KOPT-K1 (cell line): ENCODE measurements at regions not wholly inside any gene's neighbourhood (a gene's known extent, or its start where the extent isn't known, plus 50 kb on each side); places are given as distances from the start of the nearest gene placed in this dataset.
"Not testable (repeated sequence)": the region's sequence is repeated elsewhere in the genome, so short reads cannot be mapped to it uniquely, and the experiment has no call there.

Experiments
- H3K27ac ChIP-seq: fragments of 200-600 bp; sonication (generic); 2 replicates; pipeline ENCODE4 v1.5.1; 2016; ENCODE audit warnings: antibody characterized with exemption, mild to moderate bottlenecking, low read depth, low read length; ENCODE audit not compliant: poor library complexity, severe bottlenecking
- H3K36me3 ChIP-seq: fragments of 200-600 bp; sonication (generic); 2 replicates; pipeline ENCODE4 v1.5.1; 2017; ENCODE audit warnings: antibody characterized with exemption, mild to moderate bottlenecking, low read length, moderate library complexity; ENCODE audit not compliant: insufficient read depth
- H3K9me3 ChIP-seq: fragments of 200-600 bp; sonication (generic); 2 replicates; pipeline ENCODE4 v1.5.1; 2017; ENCODE audit warnings: antibody characterized with exemption, low read length, mild to moderate bottlenecking; ENCODE audit not compliant: insufficient read depth, poor library complexity, severe bottlenecking

DNA sequence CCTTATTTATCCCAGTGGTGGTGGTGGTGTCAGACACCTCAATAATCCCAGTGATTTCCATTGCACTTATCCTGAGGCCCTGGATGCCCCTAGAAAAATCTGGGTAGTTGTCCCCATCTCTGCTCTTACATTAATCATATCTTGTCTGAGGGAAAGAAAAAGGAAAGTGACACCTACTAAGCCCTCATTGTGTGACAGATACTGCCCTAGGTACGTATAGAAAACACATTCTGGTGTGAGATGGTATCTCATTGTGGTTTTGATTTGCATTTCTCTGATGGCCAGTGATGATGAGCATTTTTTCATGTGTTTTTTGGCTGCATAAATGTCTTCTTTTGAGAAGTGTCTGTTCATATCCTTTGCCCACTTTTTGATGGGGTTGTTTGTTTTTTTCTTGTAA lies 162.6 kb upstream of the JADE1 start:
- H3K27ac ChIP-seq, H3K9me3 ChIP-seq, H3K36me3 ChIP-seq: not testable (repeated sequence)

DNA sequence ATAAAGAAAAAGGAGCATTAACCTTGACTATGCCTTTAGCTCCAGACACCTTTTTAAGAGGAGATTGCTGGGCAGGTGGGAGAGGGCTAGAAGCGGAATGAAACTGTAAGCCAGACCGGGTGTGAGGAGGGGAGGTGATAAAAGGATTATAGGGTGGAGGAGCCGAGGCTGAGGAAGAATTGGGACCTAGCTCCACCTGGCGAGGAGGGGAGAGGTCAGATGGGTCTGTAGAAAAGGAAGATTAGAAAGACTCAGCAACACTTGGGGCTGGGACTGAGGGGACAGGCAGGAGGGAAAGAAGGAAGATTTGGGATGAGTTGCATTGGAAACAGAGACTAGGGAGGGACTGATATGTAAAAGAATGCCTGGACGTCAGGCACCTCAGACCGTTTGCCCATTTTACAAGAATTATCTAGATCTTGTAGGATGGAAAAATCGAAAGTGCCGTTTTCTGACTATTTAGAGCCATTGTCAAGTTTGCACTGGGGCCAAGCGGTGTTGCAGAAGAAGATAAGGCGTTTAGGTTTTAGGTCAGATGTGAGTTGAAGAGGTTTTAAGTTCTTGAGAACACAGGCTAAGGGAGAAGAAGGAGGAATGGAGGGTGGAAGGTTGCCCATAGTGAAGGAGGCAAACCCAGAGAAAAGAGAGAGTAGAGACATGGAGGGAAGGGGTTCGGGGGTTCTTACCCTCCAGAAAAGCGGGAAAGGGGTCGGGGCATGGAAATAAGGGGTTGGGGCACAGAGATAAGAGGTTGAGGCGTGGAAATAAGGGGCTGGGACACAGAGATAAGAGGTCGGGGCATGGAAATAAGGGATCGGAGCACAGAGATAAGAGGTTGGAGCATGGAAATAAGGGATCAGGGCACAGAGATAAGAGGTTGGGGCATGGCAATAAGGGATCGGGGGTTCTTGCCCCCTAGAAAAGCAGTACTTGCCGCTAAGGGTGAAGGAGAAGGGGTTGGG lies 164.5 kb upstream of the JADE1 start:
- H3K36me3 ChIP-seq, H3K27ac ChIP-seq: not testable (repeated sequence)

DNA sequence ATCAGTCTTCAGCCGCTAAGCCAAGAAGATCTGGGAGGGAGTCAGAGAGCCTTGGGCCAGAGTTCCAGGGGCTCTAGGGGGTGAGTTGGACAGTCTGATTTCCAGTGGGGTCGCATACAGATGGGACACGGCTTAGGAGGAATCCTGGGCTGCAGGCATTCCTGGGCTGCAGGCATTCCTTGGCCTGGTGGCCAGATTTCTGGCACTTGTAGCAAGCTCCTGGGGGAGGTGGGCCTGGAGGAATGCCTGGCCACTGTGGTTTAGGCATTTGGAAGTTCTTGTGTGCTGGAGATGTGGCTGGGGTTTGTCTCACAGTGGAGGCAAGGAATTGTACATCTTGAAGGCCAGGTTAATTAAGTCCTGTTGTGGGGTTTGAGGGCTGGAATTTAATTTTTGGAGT lies 165.4 kb upstream of the JADE1 start:
- H3K36me3 ChIP-seq, H3K9me3 ChIP-seq, H3K27ac ChIP-seq: not testable (repeated sequence)

More for the DNA sequence above, 164.5 kb upstream of the JADE1 start:
- not testable (repeated sequence) for H3K9me3 ChIP-seq

DNA sequence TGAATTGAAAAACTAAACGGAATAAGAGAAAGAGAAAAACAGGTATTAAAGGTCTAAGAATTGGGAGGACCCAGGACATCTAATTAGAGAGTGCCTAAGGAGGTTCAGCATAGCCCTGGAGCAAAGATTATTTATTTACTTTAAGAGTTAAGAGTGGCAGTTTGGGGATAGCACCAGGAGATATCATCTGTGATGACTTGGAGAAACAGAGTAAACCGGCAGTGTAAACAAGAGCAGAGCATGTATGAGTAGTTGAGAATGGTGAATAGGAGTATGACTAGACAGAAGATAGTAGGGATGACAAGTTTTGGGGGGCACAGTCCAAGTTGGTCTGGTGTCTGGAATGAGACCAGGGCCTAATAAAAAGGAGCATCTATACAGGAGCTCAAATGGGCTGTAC lies 167.9 kb upstream of the JADE1 start:
- H3K27ac ChIP-seq, H3K9me3 ChIP-seq, H3K36me3 ChIP-seq: not testable (repeated sequence)

DNA sequence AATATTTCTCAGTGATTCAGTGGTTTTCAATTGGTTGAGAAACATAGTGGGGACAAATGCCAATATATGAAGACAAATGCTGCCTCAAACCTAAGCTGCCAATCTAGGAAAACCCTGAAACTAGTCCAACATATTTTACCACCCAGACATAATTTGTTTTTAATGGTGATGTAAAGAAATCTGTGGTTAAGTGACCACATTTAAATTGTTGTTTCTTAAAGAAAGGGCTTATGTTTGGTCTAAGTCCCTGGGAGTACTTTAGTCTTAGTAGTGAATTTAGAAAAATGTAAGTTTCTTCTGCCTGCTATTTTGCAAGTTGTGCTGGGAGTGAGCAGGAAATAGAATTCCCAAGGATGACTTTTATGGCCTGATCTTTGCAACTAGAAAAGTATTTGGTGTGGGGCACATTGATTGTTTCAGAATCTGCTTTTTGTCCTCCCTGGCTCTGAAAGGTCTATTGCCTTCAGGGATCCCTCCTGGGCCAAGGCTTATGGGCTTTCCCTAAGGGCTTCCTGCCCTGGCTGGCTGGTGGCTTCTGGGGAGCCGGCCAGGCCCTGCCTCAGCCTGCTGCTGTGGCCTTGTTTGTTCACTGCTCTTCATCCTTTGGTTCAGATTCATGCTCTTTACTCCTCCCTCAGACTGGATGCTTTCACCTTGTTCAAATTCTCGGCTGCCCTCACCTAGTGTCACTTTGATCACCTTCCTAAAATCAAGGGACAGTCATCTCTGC lies 169.8 kb upstream of the JADE1 start:
- Histone ChIP-seq H3K36me3 (no peaks in the 10 kb centered on the region), H3K9me3 (no peaks in the 10 kb centered on the region), H3K27ac (no peak overlapping the region)

DNA sequence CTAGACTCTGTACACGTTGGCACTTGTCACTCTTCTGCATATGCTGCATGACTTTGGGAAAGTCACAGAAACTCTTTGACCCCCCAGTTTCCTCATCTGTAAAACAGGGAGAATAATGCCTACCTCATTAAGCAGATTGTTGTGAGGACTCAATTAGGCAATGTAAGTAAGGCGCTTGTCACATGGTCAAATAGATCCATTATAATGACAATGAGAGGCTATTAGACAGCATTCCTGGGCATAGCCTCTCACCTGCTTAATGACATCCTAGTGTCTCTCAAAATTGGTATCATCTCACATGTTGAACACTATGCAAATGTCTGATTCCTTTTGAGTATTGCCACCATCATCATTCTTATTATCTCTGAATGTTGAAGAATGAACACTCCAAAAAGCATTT lies 172.6 kb upstream of the JADE1 start:
- H3K36me3 ChIP-seq: no peaks in the 10 kb centered on the region
- no peak overlapping the region for H3K27ac ChIP-seq
- no peaks in the 10 kb centered on the region for H3K9me3 ChIP-seq

DNA sequence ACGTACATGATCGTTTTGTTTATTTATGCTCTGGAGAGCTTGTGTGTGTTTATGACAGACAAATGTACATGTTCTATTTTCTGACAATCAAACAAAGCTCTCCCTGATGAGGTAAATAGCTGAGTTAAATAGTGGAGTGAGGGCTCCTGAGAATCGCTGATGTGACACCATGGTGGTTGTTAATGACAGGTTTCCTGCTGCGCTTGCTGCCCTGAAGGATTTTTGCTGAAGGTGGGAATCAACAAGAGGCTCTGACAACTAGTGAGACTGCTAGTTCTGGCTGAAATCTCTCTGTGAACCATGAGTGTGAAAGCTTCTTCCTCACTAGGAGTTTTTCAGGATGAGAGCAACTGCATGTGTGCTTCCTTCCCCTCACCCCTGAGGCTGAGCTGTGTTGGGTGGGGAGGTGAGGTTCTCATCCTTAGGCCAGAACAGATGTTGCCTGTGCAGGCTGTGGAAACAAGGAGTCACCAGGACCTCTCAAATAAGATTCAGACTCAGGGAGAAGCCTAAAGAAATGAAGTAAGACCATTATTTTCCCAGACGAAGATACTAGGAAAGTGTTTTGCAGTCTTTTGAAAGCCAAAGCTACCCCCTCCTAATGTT lies 173.4 kb upstream of the JADE1 start:
- no peaks in the 10 kb centered on the region for H3K9me3 ChIP-seq
- H3K36me3 ChIP-seq: no peaks in the 10 kb centered on the region
- H3K27ac ChIP-seq: no peak overlapping the region

DNA sequence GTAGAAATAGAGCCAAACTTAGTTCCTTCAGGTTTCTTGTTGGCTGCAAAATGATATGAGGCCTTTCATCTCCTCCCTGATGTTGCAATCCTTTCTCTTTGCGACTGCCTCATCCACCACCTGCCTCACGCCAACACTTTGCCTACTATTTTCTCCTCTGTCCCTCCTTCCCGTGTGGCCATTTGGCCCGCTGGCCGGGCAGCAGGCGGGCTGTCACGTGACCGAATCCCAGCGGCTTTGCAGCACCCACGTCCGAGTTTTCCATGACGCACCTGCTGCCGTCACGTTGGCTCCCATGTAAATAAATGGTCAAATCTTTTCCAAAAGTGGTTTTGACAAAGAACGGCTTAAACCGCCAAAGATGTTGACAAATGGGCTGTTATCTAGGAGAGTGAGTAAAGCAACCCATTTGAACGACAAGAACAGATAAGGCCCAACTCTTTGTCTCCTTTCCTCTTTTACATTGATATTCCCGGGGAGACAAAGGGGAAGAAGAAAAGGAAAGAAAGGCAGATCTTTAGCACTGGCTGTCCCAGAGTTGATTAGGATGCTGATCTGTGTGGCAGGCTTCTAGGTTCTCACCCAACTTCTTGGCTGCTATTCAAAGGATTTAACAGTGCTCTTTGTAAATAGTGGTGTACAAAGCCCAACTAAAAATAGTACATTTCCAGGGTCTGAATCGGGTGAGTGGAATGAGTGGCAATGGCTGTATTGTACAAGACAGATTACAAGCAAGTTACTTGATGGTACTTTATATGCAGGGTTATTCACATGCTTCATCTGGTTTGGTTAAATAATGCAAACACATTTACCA lies 174.2 kb upstream of the JADE1 start:
- Histone ChIP-seq H3K27ac (no peak overlapping the region), H3K36me3 (no peaks in the 10 kb centered on the region), H3K9me3 (no peaks in the 10 kb centered on the region)

DNA sequence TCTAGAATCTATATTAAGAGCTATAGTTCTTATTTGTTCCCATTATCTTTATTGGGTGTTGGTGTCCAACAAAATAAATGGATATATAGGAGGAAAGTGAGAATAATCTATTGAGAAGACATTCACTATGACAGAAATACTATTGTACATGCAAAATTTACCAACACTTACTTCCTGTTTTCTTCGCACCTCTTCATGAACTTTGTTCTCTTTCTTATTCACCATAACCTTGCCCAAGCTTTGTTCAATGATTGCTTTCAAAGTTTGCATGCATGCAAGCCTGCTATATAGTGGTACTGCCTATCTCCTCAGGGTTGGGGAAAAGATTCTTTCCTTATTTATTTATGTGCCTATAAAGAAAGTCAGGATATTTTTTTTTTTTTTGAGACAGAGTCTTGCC lies 176.4 kb upstream of the JADE1 start:
- H3K27ac ChIP-seq: no peak overlapping the region
- no peaks in the 10 kb centered on the region for H3K9me3 ChIP-seq
- no peaks in the 10 kb centered on the region for H3K36me3 ChIP-seq

DNA sequence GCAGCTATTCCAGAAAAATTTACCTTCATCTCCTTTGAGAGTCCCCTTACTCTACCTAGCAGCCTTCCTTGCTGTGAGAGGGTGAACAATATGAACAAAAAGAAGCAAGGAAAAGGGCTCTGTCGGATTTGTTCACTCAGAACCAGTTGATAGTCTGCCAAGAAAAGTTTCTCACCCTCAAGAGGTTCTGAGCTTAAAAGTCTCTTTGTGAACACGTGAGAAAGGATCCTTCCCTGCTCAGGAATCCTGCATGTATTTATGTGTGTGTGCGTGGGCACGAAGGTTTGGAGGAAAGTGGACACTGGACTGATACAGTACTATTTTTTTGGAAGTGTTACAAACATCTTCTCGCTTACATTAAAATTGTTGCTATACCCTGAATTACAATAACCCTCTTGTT lies 178.6 kb upstream of the JADE1 start:
- H3K36me3 ChIP-seq: no peaks in the 10 kb centered on the region
- no peaks in the 10 kb centered on the region for H3K9me3 ChIP-seq
- H3K27ac ChIP-seq: no peak overlapping the region

DNA sequence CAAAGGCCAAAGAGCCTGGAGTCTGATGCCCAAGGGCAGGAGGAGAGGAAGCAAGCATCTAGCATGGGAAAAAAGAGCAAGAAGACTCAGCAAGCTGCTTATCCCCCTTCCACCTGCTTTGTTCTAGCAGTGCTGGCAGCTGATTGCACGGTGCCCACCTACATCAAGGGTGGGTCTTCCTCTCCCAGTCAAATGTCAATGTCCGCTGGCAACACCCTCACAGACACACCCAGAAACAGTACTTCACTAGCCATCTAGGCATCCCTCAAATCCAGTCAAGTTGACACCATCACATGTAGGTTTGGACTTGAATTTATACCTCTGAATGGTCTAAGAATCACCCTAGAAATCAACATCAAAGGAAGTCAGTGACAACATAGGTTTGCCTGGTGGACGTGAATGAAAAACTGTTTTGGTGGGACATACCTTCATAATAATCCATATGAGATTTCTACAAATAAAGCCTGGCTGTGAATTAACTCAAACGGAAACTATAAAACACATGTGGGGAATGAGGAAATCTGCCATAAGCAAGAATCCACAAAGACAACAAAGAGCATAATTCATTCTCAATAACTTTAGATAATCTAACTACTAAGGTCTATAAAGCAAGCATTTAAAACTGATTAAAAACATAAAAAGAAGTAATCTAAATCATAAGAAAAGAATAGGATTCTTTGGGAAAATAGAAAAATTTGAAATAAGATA lies 185.8 kb upstream of the JADE1 start:
- Histone ChIP-seq H3K9me3 (no peaks in the 10 kb centered on the region), H3K27ac (no peak overlapping the region)

DNA sequence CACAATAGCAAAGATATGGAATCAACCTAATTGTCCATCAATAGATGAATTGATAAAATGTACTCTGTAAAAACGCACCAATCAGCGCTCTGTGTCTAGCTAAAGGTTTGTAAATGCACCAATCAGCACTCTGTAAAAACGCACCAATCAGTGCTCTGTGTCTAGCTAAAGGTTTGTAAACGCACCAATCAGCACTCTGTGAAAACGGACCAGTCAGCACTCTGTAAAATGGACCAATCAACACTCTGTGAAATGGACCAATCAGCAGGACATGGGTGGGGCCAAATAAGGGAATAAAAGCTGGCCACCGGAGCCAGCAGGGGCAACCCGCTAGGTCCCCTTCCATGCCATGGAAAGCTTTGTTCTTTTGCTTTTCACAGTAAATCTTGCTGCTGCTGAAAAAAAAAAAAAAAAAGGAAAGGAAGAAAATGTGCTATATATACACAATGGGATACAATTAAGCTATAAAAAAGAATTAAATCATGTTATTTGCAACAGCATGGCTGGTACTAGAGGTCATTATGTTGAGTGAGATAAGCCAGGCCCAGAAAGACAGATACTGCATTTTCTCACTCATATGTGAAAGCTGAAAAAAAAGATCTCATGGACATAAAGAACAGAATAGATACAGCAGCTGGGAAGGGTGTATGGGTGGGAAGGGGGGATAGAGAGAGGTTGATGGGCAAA lies 189.1 kb upstream of the JADE1 start:
- H3K36me3 ChIP-seq, H3K27ac ChIP-seq, H3K9me3 ChIP-seq: not testable (repeated sequence)

More for the DNA sequence above, 185.8 kb upstream of the JADE1 start:
- no peaks in the 10 kb centered on the region for H3K36me3 ChIP-seq

DNA sequence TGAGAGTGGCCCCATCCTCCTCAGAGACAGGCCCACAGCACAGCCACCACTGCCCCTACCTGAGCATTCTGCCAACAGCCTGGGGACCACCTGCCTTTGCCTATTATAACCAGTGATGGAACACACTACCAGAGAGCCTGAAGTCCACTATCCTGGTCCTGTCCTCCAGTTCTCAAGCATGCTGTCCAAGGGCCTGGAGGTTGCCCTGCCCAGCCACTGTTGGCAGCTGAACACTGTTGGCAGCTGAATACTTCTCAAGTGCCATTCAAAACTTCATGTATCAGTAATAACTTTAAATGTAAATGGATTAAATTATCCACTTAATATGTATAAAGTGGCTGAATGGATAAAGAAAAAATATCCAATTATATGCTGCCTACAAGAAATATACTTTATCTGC lies 194.3 kb upstream of the JADE1 start:
- no peak overlapping the region for H3K27ac ChIP-seq
- H3K9me3 ChIP-seq: no peaks in the 10 kb centered on the region
- no peaks in the 10 kb centered on the region for H3K36me3 ChIP-seq

DNA sequence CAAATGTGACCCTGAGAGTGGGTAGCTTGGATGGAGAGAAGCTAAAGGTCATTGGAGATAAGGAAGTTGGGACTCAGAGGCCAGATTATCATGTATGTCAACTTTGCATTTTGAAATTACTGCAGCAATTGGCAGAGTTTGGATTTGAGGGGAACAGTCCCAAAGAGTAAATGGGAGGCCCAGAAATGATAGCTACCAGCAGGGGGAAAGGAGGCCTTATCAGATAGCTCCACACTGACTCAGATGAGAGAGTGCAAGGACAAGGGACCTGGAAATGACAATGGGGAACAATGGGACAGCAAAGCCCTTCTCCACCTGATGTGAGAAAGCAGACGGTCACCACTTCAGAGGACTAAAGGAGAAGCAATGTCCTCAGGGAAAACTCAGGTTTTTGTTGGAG lies 201.5 kb upstream of the JADE1 start:
- Histone ChIP-seq H3K9me3 (no peaks in the 10 kb centered on the region), H3K27ac (no peak overlapping the region), H3K36me3 (no peaks in the 10 kb centered on the region)
